OCI-LY1 (cell line): ENCODE measurements at regions not wholly inside any gene's neighbourhood (a gene's known extent, or its start where the extent isn't known, plus 50 kb on each side); places are given as distances from the start of the nearest gene placed in this dataset.

Experiments
- CTCF ChIP-seq: fragments of 200-600 bp; sonication (generic), shearing (Covaris generic); IDR thresholded peaks from 2 replicates; pipeline ENCODE4 v1.5.1; 2017; ENCODE audit warnings: mild to moderate bottlenecking, antibody characterized with exemption, low read length, moderate library complexity, mixed read lengths
- EZH2 ChIP-seq: fragments of 200-600 bp; sonication (generic), shearing (Covaris generic); IDR thresholded peaks from 2 replicates; pipeline ENCODE4 v1.8.0; 2017; ENCODE audit warnings: borderline replicate concordance, mixed run types, mild to moderate bottlenecking, antibody characterized with exemption, low read length, moderate library complexity, mixed read lengths

GRCh38 chr2:21590026-21590690 is 466.4 kb downstream of the TDRD15 start:
- TF ChIP-seq CTCF: no peak
- no peak for TF ChIP-seq EZH2
